ENCODE measurements at regions not wholly inside any gene's neighbourhood (a gene's known extent, or its start where the extent isn't known, plus 50 kb on each side); places are given as distances from the start of the nearest gene placed in this dataset.
A peak's percentile ranks its signal among the peaks of the same experiment; 100 is the strongest.

DNA sequence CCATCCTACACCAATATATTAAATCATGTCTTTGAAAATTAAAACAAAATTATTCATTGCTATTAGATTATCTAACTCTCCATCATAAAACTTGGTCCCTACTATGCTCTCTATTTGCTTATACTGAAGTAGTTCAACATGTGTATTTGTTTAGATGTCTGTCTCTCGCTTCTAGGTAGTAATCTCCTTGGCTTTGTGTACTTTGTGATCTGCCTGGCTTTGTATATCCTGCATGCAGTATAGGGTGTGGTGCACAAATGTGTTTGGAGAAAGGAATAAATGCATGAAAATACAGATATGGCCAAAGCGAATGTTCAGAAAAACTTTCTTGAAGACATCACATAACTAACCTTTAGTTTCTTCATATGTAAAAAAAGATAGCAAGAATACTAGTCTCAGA is 246.6 kb upstream of the LRFN5 start:
- no peak for TF ChIP-seq POLR2AphosphoS5 (IDR thresholded peaks at IDR 0.05; ENCODE audit: borderline replicate concordance, low read depth, low read length)
- TF ChIP-seq FOXP2 (optimal IDR thresholded peaks at IDR 0.05; ENCODE audit: control extremely low read depth, extremely low read length, insufficient read depth), result no peak
- TF ChIP-seq EZH2 (IDR thresholded peaks at IDR 0.05), result no peak
- Histone ChIP-seq H3K36me3 (ENCODE audit: insufficient read depth, low read length) (no peaks in the 10 kb centered on the region), H3K9me3 (ENCODE audit: low read depth, low read length) (no peaks in the 10 kb centered on the region), H3K27ac (no peak overlapping the region), H3K4me3 (no peak overlapping the region), H3K9ac (ENCODE audit: insufficient read length) (no peak overlapping the region)
- no peak for DNase-seq (ENCODE audit: low read depth, low spot score)

DNA sequence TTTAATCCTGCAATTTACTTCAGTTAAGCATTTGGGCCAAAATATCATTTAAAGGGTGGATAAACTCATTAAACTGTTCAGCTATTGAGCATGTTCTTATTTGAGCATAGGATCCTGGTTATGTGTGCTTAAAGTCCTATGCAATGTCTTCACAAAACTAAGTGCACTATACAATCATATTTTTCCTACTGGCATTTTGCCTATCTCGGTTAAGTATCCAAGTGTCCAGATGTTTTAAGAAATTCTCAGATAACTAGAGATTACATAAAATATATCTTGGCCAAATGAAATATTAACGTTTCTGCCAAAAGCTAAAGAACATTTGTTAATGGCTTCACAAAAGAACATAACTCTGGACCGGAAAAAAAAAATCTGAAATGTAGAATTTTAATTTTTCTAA is 250.8 kb upstream of the LRFN5 start:
- H3K4me3 ChIP-seq, result no peak overlapping the region
- no peaks in the 10 kb centered on the region for H3K9me3 ChIP-seq (ENCODE audit: low read depth, low read length)
- no peaks in the 10 kb centered on the region for H3K36me3 ChIP-seq (ENCODE audit: insufficient read depth, low read length)
- no peak for DNase-seq (ENCODE audit: low read depth, low spot score)
- H3K9ac ChIP-seq (ENCODE audit: insufficient read length), result no peak overlapping the region
- TF ChIP-seq EZH2 (IDR thresholded peaks at IDR 0.05) (no peak), POLR2AphosphoS5 (IDR thresholded peaks at IDR 0.05; ENCODE audit: borderline replicate concordance, low read depth, low read length) (no peak), FOXP2 (optimal IDR thresholded peaks at IDR 0.05; ENCODE audit: control extremely low read depth, extremely low read length, insufficient read depth) (no peak)
- H3K27ac ChIP-seq, result no peak overlapping the region

DNA sequence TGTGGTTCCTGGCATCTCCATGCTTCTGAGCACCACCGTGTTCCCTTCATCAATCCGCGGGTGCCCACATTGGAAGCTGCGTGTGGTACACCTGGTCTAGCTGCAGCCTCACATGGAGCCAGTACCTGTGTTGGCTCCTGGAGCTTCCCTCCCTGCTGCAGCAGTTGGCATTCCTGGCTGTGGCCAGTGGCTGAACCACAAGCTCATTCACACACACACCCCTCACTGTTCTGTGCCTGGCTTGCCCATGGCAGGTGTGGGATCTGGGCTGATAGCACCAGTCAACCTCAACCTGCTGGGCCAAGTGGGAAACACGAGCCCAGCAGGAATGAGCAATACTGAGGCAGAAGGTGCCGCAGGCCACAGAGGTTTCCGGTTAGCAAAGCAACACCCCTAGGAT is 256.2 kb upstream of the LRFN5 start:
- Histone ChIP-seq H3K9ac (ENCODE audit: insufficient read length) (no peak overlapping the region), H3K27ac (no peak overlapping the region), H3K9me3 (ENCODE audit: low read depth, low read length) (no peaks in the 10 kb centered on the region), H3K4me3 (no peak overlapping the region), H3K36me3 (ENCODE audit: insufficient read depth, low read length) (no peaks in the 10 kb centered on the region)
- DNase-seq (ENCODE audit: low read depth, low spot score), result no peak
- no peak for TF ChIP-seq EZH2 (IDR thresholded peaks at IDR 0.05)
- TF ChIP-seq POLR2AphosphoS5 (IDR thresholded peaks at IDR 0.05; ENCODE audit: borderline replicate concordance, low read depth, low read length), result no peak
- no peak for TF ChIP-seq FOXP2 (optimal IDR thresholded peaks at IDR 0.05; ENCODE audit: control extremely low read depth, extremely low read length, insufficient read depth)

DNA sequence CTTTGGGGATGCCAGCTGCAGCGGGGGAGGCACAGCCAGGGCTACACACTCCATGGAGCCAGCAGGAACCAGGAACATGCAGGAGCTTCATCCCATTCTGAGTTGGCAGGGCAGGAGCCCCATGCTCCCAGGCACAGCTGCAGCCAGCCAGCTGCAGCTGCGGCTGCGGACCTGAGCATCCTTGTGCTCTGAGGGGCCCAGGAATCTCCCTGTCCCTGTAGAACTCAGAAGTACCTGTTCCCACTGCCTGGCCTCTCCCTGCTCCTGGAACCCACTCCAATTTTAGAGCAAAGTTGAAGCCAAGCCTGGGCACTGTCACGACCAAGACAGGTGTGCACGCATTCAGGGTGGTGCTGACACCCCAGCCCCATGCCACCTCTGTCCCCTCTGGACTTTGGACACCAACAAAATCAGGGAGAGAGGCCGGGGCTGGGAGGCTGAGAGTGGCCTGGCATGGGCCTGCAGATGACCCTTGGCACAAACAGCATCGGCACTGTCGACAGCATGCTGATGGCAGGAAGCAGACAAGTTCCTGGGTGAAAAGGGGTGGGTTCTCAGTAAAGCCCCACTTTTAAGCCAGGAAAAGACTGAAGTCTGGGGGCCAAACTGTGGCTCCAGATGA is 257.3 kb upstream of the LRFN5 start:
- no peaks in the 10 kb centered on the region for H3K36me3 ChIP-seq (ENCODE audit: insufficient read depth, low read length)
- no peak overlapping the region for H3K9ac ChIP-seq (ENCODE audit: insufficient read length)
- H3K27ac ChIP-seq, result no peak overlapping the region
- H3K4me3 ChIP-seq, result no peak overlapping the region
- TF ChIP-seq EZH2 (IDR thresholded peaks at IDR 0.05), result no peak
- no peak for TF ChIP-seq FOXP2 (optimal IDR thresholded peaks at IDR 0.05; ENCODE audit: control extremely low read depth, extremely low read length, insufficient read depth)
- TF ChIP-seq POLR2AphosphoS5 (IDR thresholded peaks at IDR 0.05; ENCODE audit: borderline replicate concordance, low read depth, low read length), result no peak
- DNase-seq (ENCODE audit: low read depth, low spot score), result no peak
- H3K9me3 ChIP-seq (ENCODE audit: low read depth, low read length), result no peaks in the 10 kb centered on the region

DNA sequence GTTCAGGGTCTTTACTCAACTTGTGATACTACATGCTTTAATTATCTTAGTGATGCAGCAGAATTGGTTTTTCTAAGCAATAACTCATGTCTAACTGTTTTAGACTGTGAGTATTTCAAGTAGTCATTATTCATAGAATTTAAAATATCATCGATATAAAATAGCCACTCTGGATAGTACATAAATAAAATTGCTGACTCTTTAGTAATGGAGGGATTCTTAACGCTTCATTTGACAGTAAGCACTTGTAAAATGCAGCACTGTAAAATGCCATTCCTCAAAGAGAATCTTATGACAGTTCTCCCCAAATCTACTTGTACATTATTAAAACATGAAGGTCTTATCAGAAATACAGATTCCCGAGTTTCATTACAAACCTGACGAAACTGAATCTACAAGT is 262.8 kb upstream of the LRFN5 start:
- Histone ChIP-seq H3K9ac (ENCODE audit: insufficient read length) (no peak overlapping the region), H3K36me3 (ENCODE audit: insufficient read depth, low read length) (no peaks in the 10 kb centered on the region), H3K27ac (no peak overlapping the region), H3K4me3 (no peak overlapping the region), H3K9me3 (ENCODE audit: low read depth, low read length) (no peaks in the 10 kb centered on the region)
- no peak for DNase-seq (ENCODE audit: low read depth, low spot score)
- TF ChIP-seq POLR2AphosphoS5 (IDR thresholded peaks at IDR 0.05; ENCODE audit: borderline replicate concordance, low read depth, low read length) (no peak), FOXP2 (optimal IDR thresholded peaks at IDR 0.05; ENCODE audit: control extremely low read depth, extremely low read length, insufficient read depth) (no peak), EZH2 (IDR thresholded peaks at IDR 0.05) (no peak)

DNA sequence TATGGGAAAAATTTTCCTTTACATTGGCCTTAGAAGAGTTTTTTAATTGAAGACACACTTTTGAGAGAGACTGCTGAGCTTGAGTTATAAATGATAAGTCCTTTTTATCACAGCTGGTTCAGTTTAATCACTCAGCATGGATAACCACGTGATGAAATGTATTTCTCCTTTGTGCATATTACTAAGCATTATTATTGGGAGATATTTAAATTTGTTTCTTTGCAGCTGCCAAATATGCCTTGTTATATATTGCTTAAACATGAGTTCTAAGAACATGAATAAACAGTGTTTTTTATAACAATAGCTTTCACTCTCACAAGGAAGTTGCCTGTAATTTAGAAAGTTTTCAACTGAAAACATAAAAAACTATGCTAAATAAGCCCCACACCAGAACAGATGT is 293.5 kb upstream of the LRFN5 start:
- TF ChIP-seq EZH2 (IDR thresholded peaks at IDR 0.05), result no peak
- no peak for TF ChIP-seq POLR2AphosphoS5 (IDR thresholded peaks at IDR 0.05; ENCODE audit: borderline replicate concordance, low read depth, low read length)
- TF ChIP-seq FOXP2 (optimal IDR thresholded peaks at IDR 0.05; ENCODE audit: control extremely low read depth, extremely low read length, insufficient read depth), result no peak
- Histone ChIP-seq H3K27ac (peak overlapping the region; percentile 81), H3K4me3 (peak overlapping the region; percentile 48), H3K9ac (ENCODE audit: insufficient read length) (no peak overlapping the region), H3K36me3 (ENCODE audit: insufficient read depth, low read length) (no peaks in the 10 kb centered on the region), H3K9me3 (ENCODE audit: low read depth, low read length) (no peaks in the 10 kb centered on the region)
- peak; percentile 59 for DNase-seq (ENCODE audit: low read depth, low spot score)

DNA sequence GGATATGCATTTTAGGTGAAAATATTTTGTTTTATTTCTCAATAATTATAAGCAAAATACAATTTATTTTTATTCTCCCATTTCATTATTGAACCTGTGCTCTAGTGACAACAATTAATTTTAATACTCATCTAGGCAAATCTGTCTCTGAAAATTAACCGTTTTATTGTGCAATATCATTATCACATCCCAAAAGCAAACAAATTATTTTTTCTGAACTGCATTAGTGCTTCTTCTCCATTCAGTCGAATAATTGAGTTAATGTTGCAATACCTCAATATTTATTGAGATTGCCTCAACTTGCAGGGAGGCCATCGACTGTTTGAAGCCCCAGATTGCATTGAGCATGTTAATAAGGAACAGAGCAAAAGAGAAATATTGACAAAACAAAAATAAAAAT is 303.2 kb upstream of the LRFN5 start:
- Histone ChIP-seq H3K9ac (ENCODE audit: insufficient read length) (no peak overlapping the region), H3K36me3 (ENCODE audit: insufficient read depth, low read length) (no peaks in the 10 kb centered on the region), H3K4me3 (no peak overlapping the region), H3K9me3 (ENCODE audit: low read depth, low read length) (no peaks in the 10 kb centered on the region), H3K27ac (no peak overlapping the region)
- no peak for TF ChIP-seq EZH2 (IDR thresholded peaks at IDR 0.05)
- TF ChIP-seq FOXP2 (optimal IDR thresholded peaks at IDR 0.05; ENCODE audit: control extremely low read depth, extremely low read length, insufficient read depth), result no peak
- no peak for TF ChIP-seq POLR2AphosphoS5 (IDR thresholded peaks at IDR 0.05; ENCODE audit: borderline replicate concordance, low read depth, low read length)
- DNase-seq (ENCODE audit: low read depth, low spot score), result no peak

DNA sequence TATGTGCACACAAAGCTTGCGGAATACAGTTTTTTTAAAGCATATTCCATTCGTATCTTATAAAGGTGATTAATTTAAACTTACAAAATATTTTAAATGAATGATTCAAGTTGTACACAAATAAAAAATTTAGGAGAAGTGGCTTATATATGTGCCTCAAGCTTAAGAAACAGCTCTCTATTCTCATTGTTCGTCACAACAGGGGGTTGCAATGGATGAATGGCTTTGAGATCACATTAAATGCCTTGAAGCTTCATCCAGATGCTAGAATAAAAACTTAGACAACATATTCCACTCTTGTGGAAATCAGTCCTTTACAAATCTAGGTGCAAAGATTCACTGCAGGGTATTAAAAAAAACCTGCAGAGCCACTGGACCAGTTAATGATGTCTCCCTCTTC is 303.9 kb upstream of the LRFN5 start:
- peak; percentile 62 for DNase-seq (ENCODE audit: low read depth, low spot score)
- H3K36me3 ChIP-seq (ENCODE audit: insufficient read depth, low read length), result no peaks in the 10 kb centered on the region
- no peak for TF ChIP-seq EZH2 (IDR thresholded peaks at IDR 0.05)
- TF ChIP-seq FOXP2 (optimal IDR thresholded peaks at IDR 0.05; ENCODE audit: control extremely low read depth, extremely low read length, insufficient read depth), result no peak
- no peak for TF ChIP-seq POLR2AphosphoS5 (IDR thresholded peaks at IDR 0.05; ENCODE audit: borderline replicate concordance, low read depth, low read length)
- no peak overlapping the region for H3K4me3 ChIP-seq
- no peak overlapping the region for H3K9ac ChIP-seq (ENCODE audit: insufficient read length)
- no peak overlapping the region for H3K27ac ChIP-seq
- no peaks in the 10 kb centered on the region for H3K9me3 ChIP-seq (ENCODE audit: low read depth, low read length)

DNA sequence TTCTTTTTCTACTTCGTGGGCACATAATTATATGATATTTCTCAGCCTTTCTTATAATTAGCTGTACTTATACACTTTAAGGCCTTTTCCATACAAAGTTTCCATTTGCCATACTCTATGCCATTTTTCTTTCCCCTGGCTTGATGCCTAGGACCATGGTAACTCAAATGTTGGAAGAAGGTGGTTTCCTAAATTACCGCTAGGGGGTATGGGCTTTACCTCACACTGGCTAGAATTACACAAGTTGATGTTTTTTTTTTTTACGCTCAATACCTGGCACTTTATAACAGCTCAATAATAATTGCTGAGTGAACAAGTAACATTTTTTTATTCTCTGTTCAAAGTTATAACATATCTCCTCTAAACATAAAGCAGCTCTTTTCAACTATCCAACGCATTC is 306.8 kb upstream of the LRFN5 start:
- H3K4me3 ChIP-seq, result no peak overlapping the region
- no peak for DNase-seq (ENCODE audit: low read depth, low spot score)
- H3K9ac ChIP-seq (ENCODE audit: insufficient read length), result no peak overlapping the region
- H3K9me3 ChIP-seq (ENCODE audit: low read depth, low read length), result no peaks in the 10 kb centered on the region
- no peak overlapping the region for H3K27ac ChIP-seq
- H3K36me3 ChIP-seq (ENCODE audit: insufficient read depth, low read length), result no peaks in the 10 kb centered on the region
- TF ChIP-seq POLR2AphosphoS5 (IDR thresholded peaks at IDR 0.05; ENCODE audit: borderline replicate concordance, low read depth, low read length) (no peak), FOXP2 (optimal IDR thresholded peaks at IDR 0.05; ENCODE audit: control extremely low read depth, extremely low read length, insufficient read depth) (no peak), EZH2 (IDR thresholded peaks at IDR 0.05) (no peak)
